Calu3 (cell line): ENCODE measurements at regions not wholly inside any gene's neighbourhood (a gene's known extent, or its start where the extent isn't known, plus 50 kb on each side); places are given as distances from the start of the nearest gene placed in this dataset.

Experiments
- BruUV-seq: library from RNA; stranded (reverse); fragments of 400-500 nt; replicated peaks from 2 replicates; lab custom pipeline; 2021; lab: Mats Ljungman, UMichigan
- CTCF ChIA-PET: fragments of 300-600 bp; sonication (Branson Sonifier 250); formaldehyde crosslinking; loops from one replicate; lab custom pipeline; 2022; ENCODE audit warnings: antibody characterized with exemption; lab: Charles Lee
- DNase-seq: peaks from one replicate; pipeline ENCODE4 v3.0.0; 2022
- H3K27ac Mint-ChIP-seq: one replicate; pipeline ENCODE4 v1.8.0; 2022; ENCODE audit warnings: mixed read lengths; ENCODE audit not compliant: unreplicated experiment
- H3K27me3 Mint-ChIP-seq: one replicate; pipeline ENCODE4 v1.8.0; 2022; ENCODE audit warnings: mixed read lengths; ENCODE audit not compliant: unreplicated experiment
- H3K36me3 Mint-ChIP-seq: one replicate; pipeline ENCODE4 v1.8.0; 2022; ENCODE audit warnings: mild to moderate bottlenecking, moderate library complexity, mixed read lengths; ENCODE audit not compliant: insufficient read depth, unreplicated experiment
- H3K4me1 Mint-ChIP-seq: one replicate; pipeline ENCODE4 v1.8.0; 2022; ENCODE audit warnings: mild to moderate bottlenecking, low read depth, mixed read lengths; ENCODE audit not compliant: unreplicated experiment
- H3K4me3 Mint-ChIP-seq: one replicate; pipeline ENCODE4 v1.8.0; 2022; ENCODE audit warnings: mild to moderate bottlenecking, low read depth, moderate library complexity, mixed read lengths; ENCODE audit not compliant: unreplicated experiment
- H3K9me3 Mint-ChIP-seq: one replicate; pipeline ENCODE4 v1.8.0; 2022; ENCODE audit warnings: low read depth, mixed read lengths; ENCODE audit not compliant: unreplicated experiment
- intact Hi-C: fragments of 100-400 bp; cut with micrococcal nuclease; formaldehyde crosslinking; loops from one replicate; pipeline ENCODE4 v1.10.0; 2022; ENCODE audit not compliant: unreplicated experiment
- TF ChIP-seq, protein P1 (sequence below): fragments of 200-600 bp; IDR thresholded peaks from one replicate; pipeline ENCODE4 v1.8.0; 2022; ENCODE audit warnings: antibody characterized with exemption; ENCODE audit not compliant: unreplicated experiment

DNA sequence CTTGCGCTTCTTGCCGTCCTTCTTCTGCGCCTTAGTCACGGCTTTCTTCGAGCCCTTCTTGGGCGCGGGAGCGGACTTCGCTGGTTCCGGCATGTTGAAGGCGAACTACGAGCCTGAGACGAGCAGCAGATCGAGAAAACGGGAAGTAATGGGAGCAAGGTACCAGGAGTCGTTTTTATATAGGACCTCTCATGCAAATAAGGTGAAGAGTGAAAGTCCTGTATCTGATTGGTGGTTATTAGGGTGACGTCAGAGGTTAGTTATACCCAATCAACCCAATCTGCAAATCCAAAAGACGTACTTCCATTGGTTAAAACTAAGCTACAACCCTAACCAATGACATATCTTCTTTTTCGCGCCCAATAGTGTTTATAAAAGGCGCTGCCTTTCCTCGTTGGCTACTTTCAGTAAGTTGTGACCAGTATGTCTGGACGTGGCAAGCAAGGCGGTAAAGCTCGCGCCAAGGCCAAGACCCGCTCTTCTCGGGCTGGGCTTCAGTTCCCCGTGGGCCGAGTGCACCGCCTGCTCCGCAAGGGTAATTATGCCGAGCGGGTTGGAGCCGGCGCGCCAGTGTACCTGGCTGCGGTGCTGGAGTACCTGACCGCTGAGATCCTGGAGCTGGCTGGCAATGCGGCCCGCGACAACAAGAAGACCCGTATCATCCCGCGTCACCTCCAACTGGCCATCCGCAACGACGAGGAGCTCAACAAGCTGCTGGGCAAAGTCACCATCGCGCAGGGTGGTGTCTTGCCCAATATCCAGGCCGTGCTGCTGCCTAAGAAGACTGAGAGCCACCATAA is 100.6 kb upstream of the PRSS16 start:
- no peak overlapping the region for H3K27ac Mint-ChIP-seq
- no peaks in the 10 kb centered on the region for H3K9me3 Mint-ChIP-seq
- peak; percentile 89 for DNase-seq
- no peaks in the 10 kb centered on the region for H3K36me3 Mint-ChIP-seq
- no peak overlapping the region for H3K4me3 Mint-ChIP-seq
- CTCF ChIA-PET = interaction anchor here (0.5 to 1.8 kb wide), 20 partner anchors 8 to 1831 kb away, joined by 3 to 16 read pairs (median 5); partner anchors contain the start of gene ZNF184
- intact Hi-C loops = loop anchor here (1.0 to 5.0 kb wide), 3 partner anchors 15 to 745 kb away; a partner anchor contains a TSS
- TSS peak; percentile 98 for BruUV-seq
- TF ChIP-seq, protein P1, sequence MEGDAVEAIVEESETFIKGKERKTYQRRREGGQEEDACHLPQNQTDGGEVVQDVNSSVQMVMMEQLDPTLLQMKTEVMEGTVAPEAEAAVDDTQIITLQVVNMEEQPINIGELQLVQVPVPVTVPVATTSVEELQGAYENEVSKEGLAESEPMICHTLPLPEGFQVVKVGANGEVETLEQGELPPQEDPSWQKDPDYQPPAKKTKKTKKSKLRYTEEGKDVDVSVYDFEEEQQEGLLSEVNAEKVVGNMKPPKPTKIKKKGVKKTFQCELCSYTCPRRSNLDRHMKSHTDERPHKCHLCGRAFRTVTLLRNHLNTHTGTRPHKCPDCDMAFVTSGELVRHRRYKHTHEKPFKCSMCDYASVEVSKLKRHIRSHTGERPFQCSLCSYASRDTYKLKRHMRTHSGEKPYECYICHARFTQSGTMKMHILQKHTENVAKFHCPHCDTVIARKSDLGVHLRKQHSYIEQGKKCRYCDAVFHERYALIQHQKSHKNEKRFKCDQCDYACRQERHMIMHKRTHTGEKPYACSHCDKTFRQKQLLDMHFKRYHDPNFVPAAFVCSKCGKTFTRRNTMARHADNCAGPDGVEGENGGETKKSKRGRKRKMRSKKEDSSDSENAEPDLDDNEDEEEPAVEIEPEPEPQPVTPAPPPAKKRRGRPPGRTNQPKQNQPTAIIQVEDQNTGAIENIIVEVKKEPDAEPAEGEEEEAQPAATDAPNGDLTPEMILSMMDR = no peak
- no peaks in the 10 kb centered on the region for H3K27me3 Mint-ChIP-seq
- no peaks in the 10 kb centered on the region for H3K4me1 Mint-ChIP-seq

- Mint-ChIP-seq H3K27ac (no peak overlapping the region), H3K36me3 (no peaks in the 10 kb centered on the region), H3K4me1 (no peaks in the 10 kb centered on the region), H3K9me3 (no peaks in the 10 kb centered on the region), H3K4me3 (peak overlapping the region; percentile 7), H3K27me3 (no peaks in the 10 kb centered on the region)
- CTCF ChIA-PET = interaction anchor here (1.8 kb wide), 1 partner anchor 9 kb away, joined by 4 read pairs; no protein-coding TSS in a partner anchor
- intact Hi-C loops = loop anchor here (5.0 kb wide), 1 partner anchor 744 kb away; a partner anchor contains a TSS
- BruUV-seq = no TSS peak
- TF ChIP-seq, protein P1 = no peak
- DNase-seq = no peak
Observed at GRCh38 chr6:27148404-27148795, 99.1 kb upstream of the PRSS16 start.

- CTCF ChIA-PET = interaction anchor here (1.3 kb wide), 1 partner anchor 14 kb away, joined by 3 read pairs; no protein-coding TSS in a partner anchor
- Mint-ChIP-seq H3K4me1 (no peaks in the 10 kb centered on the region), H3K27me3 (no peaks in the 10 kb centered on the region), H3K27ac (no peak overlapping the region), H3K4me3 (no peak overlapping the region), H3K9me3 (no peaks in the 10 kb centered on the region), H3K36me3 (no peaks in the 10 kb centered on the region)
- intact Hi-C loops = loop anchor here (5.0 kb wide), 1 partner anchor 743 kb away; a partner anchor contains a TSS
- BruUV-seq = no TSS peak
- TF ChIP-seq, protein P1 = no peak
- no peak for DNase-seq
Observed at GRCh38 chr6:27149150-27149549, 98.4 kb upstream of the PRSS16 start.

DNA sequence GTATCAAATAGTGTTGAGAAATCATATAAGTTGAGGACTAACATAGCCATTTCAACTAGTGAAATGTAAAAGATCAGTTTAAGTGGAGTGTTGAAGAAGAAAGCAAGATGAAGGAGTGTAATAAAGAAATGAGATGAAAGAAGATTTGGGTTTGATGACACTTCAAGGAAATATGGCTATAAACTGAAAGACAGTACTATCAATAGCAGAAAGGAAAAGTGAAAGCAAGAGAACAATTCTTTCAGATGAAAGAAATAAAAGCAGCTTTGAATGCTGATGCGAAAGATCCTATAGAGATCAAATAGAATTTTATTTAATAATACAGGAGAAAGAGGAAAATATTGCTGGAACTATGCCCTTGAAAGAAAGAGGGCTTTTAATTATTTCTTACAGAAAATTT is 92.8 kb upstream of the PRSS16 start:
- no peaks in the 10 kb centered on the region for H3K9me3 Mint-ChIP-seq
- CTCF ChIA-PET = no interaction called here
- TF ChIP-seq, protein P1 = no peak
- H3K27ac Mint-ChIP-seq = no peak overlapping the region
- DNase-seq = no peak
- no peaks in the 10 kb centered on the region for H3K27me3 Mint-ChIP-seq
- peaks cover 12% of the 10 kb centered on the region for H3K36me3 Mint-ChIP-seq
- peaks cover 11% of the 10 kb centered on the region for H3K4me1 Mint-ChIP-seq
- H3K4me3 Mint-ChIP-seq = no peak overlapping the region
- intact Hi-C loops = no loop called here
- no TSS peak for BruUV-seq
